B cell (primary cell): ENCODE measurements at regions not wholly inside any gene's neighbourhood (a gene's known extent, or its start where the extent isn't known, plus 50 kb on each side); places are given as distances from the start of the nearest gene placed in this dataset.

Experiments used
- EZH2 ChIP-seq: IDR thresholded peaks from 2 replicates; pipeline ENCODE4 v1.6.1; 2012; ENCODE audit warnings: borderline replicate concordance, low read depth, mild to moderate bottlenecking, moderate library complexity, low read length; ENCODE audit not compliant: insufficient read depth, poor library complexity, severe bottlenecking
- TF ChIP-seq, protein P1 (sequence below): fragments of 200-600 bp; IDR thresholded peaks from one replicate; pipeline ENCODE4 v1.8.0; 2022; ENCODE audit warnings: antibody characterized with exemption, mild to moderate bottlenecking

DNA sequence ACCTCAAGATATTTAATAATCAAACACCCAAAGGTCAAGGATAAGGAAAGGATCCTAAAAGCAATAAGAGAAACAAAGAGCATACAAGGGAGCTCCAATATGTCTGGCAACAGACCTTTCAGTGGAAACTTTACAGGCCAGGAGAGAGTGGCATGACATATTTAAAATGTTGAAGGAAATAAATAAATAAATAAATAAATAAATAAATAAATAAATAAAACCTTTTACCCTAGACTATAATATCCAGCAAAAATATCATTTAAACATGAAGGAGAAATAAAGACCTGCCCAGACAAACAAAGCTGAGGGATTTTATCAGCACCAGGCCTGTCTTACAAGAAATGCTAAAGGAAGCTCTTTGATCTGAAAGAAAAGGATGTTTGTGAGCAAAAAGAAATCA lies 367.8 kb upstream of the PBX1 start:
- TF ChIP-seq, protein P1, sequence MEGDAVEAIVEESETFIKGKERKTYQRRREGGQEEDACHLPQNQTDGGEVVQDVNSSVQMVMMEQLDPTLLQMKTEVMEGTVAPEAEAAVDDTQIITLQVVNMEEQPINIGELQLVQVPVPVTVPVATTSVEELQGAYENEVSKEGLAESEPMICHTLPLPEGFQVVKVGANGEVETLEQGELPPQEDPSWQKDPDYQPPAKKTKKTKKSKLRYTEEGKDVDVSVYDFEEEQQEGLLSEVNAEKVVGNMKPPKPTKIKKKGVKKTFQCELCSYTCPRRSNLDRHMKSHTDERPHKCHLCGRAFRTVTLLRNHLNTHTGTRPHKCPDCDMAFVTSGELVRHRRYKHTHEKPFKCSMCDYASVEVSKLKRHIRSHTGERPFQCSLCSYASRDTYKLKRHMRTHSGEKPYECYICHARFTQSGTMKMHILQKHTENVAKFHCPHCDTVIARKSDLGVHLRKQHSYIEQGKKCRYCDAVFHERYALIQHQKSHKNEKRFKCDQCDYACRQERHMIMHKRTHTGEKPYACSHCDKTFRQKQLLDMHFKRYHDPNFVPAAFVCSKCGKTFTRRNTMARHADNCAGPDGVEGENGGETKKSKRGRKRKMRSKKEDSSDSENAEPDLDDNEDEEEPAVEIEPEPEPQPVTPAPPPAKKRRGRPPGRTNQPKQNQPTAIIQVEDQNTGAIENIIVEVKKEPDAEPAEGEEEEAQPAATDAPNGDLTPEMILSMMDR, result no peak
- no peak for TF ChIP-seq EZH2
